WI38 (cell line): ENCODE measurements at regions not wholly inside any gene's neighbourhood (a gene's known extent, or its start where the extent isn't known, plus 50 kb on each side); places are given as distances from the start of the nearest gene placed in this dataset.

ENCODE experiments used
- H3K4me3 ChIP-seq: 2 replicates; pipeline ENCODE4 v1.5.1; 2011; ENCODE audit warnings: low read depth, mild to moderate bottlenecking, control low read depth, low read length
- TF ChIP-seq, protein P1 (sequence below): IDR thresholded peaks from 2 replicates; pipeline ENCODE4 v1.5.1; 2012; ENCODE audit warnings: low read depth, mild to moderate bottlenecking, control low read depth, low read length

DNA sequence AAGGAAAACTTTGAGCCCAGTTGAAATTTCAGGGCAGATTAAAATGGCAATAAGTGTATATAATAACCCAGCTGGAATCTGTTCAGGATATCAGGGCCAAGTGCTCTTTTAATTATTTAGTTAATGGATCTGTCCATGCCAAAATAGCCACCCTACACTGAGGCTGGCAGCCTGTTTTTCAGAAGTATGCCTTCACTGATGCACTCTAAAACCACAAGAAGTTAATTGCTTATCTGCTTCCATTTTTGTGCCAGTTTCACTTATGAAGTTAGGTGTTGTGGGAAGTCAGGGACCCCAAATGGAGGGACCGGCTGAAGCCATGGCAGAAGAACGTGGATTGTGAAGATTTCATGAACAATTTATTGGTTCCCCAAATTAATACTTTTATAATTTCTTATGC, 960.3 kb downstream of the C4orf33 start:
- no peak overlapping the region for H3K4me3 ChIP-seq
- TF ChIP-seq, protein P1, sequence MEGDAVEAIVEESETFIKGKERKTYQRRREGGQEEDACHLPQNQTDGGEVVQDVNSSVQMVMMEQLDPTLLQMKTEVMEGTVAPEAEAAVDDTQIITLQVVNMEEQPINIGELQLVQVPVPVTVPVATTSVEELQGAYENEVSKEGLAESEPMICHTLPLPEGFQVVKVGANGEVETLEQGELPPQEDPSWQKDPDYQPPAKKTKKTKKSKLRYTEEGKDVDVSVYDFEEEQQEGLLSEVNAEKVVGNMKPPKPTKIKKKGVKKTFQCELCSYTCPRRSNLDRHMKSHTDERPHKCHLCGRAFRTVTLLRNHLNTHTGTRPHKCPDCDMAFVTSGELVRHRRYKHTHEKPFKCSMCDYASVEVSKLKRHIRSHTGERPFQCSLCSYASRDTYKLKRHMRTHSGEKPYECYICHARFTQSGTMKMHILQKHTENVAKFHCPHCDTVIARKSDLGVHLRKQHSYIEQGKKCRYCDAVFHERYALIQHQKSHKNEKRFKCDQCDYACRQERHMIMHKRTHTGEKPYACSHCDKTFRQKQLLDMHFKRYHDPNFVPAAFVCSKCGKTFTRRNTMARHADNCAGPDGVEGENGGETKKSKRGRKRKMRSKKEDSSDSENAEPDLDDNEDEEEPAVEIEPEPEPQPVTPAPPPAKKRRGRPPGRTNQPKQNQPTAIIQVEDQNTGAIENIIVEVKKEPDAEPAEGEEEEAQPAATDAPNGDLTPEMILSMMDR, result no peak

DNA sequence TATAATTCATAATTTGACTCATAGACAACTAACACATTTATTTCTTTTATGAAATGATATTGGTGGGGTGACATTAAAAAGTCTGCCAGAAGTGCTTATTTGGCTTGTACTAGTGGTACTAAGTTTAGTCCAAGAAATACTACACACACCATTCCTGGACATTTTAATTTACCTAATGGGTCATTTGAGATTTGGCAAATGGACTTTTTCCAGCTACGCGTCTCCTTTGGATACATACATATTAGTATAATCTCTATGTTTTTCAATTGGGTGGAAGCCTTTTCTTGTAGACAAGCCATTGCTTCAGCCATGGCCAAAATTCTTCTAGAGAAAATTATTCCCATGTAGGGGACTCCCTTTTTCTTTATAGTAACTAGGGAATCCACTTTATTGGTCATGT, 968.5 kb downstream of the C4orf33 start:
- TF ChIP-seq, protein P1, result no peak
- H3K4me3 ChIP-seq, result no peak overlapping the region

DNA sequence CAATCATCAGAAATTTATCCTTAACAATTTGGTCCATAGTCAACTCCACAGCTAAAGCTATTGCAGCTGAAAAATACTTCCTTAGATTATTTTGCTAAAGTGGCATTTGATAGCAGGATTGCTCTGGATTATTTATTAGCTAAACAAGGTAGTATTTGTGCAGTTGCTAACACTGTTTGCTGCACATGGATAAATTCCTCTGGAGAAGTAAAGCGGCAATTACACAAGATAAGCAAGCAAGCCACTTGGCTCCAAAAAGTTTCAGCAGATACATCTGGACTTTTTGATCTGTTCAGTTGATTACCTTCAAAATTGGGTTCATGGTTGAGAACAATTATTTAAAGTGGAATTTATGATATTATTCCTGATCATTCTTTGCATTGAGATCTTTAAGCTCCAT, 971.5 kb downstream of the C4orf33 start:
- TF ChIP-seq, protein P1, result no peak
- no peak overlapping the region for H3K4me3 ChIP-seq

DNA sequence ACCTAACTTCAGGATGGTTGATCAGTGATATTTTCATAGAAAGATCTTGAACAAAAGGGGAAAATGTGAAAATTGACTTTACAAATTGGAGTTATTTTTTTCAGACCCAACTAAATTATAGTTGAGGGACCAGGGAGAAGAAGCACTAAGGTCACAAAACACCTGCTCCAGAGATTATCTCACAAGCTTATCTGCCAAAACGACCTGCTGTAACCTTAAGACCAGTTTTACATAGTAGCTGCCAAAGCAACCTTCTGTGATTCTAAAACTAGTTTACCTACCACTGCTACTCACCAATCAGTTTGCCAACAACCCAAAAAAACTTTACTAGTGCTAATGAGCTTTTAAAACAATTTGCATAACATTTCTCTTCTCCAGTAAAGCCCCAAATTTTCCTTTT, 972.1 kb downstream of the C4orf33 start:
- TF ChIP-seq, protein P1, result no peak
- H3K4me3 ChIP-seq, result no peak overlapping the region

DNA sequence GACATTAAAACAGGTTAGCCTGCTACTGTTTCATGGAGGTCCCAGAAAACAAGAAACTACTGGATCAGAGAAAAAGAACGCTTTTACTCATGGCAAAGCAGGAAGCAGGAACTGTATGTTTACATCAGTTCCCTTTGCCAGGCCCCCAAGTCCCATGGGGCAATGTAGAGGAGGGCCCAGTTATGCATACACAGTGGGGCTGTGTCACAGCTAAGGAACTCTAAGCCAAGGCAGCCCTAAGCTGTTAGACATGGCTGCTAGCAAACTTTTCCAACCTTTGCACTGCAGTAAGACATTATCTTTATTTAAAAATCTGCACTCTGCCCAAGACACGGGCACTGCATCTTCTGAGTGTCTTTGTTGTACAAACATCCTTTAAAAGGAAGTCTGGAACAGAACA, 975.8 kb downstream of the C4orf33 start:
- TF ChIP-seq, protein P1, result no peak
- no peak overlapping the region for H3K4me3 ChIP-seq

DNA sequence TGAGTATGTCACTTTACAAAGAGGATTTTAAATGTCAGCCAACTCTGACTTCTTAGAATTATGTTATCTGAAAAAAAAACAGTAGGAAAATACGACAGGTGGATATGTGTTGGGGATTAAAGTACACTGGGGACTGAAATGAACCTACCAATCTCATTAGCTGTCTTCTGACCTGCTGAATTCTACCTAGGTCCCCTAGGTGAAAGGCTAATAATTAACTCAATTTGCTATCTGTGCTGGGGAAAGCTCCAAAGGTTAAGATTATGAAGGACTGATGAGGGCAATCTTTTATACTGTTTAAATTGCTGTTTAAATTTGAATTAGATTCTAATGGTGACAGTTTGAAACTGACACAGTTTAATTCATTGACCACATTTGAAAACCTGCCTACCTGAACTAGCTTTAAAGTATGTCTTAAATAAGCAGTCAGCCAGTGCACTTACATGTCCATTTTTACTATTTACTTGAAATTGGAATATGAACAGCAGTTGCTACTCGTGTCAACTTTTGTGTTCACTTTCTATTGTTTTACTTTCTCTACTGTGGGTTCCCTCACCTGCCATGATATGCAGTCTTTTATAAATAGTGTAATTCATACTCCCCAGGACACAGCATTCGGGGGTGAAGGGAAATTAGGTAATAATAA, 977.3 kb downstream of the C4orf33 start:
- TF ChIP-seq, protein P1, result no peak
- no peak overlapping the region for H3K4me3 ChIP-seq

DNA sequence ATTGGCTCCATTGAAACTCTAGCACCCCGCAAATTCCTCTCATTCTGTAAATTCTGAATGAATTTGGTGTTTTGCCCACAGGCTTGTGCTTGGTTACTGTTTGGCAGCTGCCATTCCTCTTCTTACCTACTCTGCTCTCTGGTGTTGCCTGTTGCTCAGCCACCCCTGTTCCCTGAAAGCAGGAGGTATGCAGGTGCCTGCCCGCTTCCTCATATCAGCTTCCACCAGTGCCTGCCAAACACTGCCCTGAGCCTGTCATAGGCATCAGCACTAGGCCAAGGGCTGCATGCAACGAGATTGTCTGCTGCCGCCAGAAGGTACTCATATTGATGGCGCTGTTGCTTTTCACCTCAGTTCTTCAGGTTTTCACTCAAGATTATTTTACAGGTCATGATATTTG, 978.1 kb downstream of the C4orf33 start:
- H3K4me3 ChIP-seq, result no peak overlapping the region
- TF ChIP-seq, protein P1, result no peak
